Right renal cortex interstitium (tissue), 3 donors: ENCODE measurements at regions not wholly inside any gene's neighbourhood (a gene's known extent, or its start where the extent isn't known, plus 50 kb on each side); places are given as distances from the start of the nearest gene placed in this dataset.

Experiments
- DNase-seq, 3 donors: peaks; one replicate each; pipeline ENCODE4 v3.0.0-alpha.2; 2013; ENCODE audit warnings: low read depth in 3 of 3, low spot score in 2 of 3

GRCh38 chr16:80862160-80862705 lies 57.8 kb upstream of the CDYL2 start:
- DNase-seq, result no peak
